HG02938 (cell line): ENCODE measurements at regions not wholly inside any gene's neighbourhood (a gene's known extent, or its start where the extent isn't known, plus 50 kb on each side); places are given as distances from the start of the nearest gene placed in this dataset.

ENCODE experiments used
- ATAC-seq: cut with Tn5 transposase; IDR thresholded peaks from one replicate; pipeline ENCODE4 v1.9.1; 2021; ENCODE audit warnings: mild to moderate bottlenecking, moderate library complexity; ENCODE audit not compliant: unreplicated experiment

- no peak for ATAC-seq
These were observed 380.3 kb upstream of the RSPO3 start for GRCh38 chr6:126738146-126738545.

GRCh38 chr6:126738641-126739040, 379.8 kb upstream of the RSPO3 start:
- ATAC-seq: no peak

DNA sequence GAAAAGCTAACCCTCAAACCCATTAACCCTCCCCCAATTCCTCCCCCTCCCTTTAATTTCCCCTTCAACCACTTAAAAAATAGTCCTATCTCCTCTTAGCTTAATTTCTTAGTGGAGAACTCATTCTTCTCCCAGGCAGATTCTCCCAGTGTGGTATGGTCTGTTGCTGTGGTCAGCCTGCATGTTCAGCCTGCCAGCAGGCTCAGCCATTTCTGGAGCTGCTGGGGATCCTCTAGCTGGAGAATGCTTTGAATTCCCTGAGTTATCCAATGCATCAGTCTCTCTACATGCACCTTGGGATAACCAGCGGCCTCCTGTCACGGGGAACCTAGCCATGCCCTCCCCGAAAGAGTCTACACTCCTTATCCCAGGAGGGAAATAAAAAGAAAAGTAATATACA, 375.4 kb upstream of the RSPO3 start:
- no peak for ATAC-seq

- ATAC-seq: no peak
These were observed 370.5 kb upstream of the RSPO3 start for GRCh38 chr6:126747728-126748540.

DNA sequence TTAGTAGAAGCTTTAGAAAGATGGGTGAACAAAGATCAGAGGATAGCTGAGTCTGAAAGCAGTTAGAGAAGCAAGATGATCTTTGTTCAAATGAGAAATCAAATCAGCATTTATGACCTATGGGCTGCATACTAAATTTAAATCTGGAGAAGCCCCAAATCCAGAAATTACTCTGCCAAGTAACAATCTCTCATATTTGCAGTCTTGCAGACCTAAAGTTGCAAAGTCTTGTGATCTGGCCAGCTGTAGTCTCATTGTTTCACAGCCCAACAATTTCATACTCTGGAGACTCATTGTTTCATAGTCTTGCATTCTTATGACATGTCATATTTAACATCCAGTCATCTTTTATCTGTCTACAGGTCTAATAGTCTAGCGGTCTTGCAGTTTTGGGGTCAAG, 364.9 kb upstream of the RSPO3 start:
- ATAC-seq: no peak

- ATAC-seq: no peak
These were observed 356.6 kb upstream of the RSPO3 start for GRCh38 chr6:126761854-126762253.

DNA sequence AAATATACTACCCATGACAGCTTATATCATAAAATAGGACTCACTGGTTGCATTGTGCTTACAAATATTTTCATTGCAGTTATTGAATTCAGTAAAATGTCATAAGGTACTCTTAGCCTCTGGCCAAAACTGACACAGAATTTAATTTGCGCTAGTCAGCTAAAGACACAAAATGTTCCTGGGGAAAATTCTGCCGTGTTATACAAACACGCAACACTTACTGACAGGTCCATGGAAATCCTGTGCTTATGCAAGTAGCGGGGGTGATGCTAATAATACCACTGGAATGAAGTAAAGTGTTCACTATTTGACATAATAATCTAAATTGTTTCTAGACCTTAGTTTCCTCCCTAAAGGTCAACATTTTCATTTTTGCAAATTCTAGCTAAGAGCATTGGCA, 354.4 kb upstream of the RSPO3 start:
- no peak for ATAC-seq

GRCh38 chr6:126764671-126765070, 353.8 kb upstream of the RSPO3 start:
- no peak for ATAC-seq

- ATAC-seq: no peak
These were observed 351.7 kb upstream of the RSPO3 start for GRCh38 chr6:126766820-126767219.

DNA sequence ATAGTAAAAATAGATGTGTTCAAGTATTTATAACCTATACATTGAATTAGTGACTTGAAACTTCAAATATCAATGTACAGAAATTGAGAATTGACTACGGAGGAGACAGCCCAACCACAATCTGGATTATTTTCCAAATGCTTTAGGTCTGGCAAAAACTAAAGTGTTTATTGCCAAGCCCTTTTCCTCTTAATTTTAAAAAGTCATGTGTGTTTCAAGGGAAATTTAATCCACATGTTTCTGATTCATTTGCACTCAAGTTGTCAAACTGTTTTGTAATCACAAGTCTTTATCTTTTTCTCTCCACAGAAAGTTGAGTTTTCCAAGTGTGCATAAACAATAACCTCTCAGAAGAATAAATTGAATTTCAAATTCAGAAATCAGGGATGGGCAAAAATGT, 350.8 kb upstream of the RSPO3 start:
- no peak for ATAC-seq

GRCh38 chr6:126770176-126770575, 348.3 kb upstream of the RSPO3 start:
- ATAC-seq: no peak

GRCh38 chr6:126773112-126773805, 345.2 kb upstream of the RSPO3 start:
- no peak for ATAC-seq

DNA sequence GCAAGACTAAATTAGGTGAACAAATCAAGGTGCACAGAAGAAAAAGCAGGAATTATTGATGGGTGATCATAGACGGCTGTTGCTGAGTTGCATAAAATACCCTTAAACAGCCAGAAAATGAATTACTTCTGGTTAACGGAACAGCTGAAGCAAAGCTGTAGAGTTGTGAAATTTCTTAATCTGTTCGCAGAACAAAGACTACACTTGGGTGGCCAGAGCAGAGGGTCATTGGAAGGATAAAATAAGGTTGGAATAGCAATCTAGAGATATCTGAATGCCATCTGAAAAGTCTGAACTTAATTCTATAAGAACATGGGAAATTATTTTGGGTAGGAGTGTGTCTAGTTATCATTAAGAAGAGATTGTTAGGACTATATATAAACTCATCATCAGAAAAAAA, 339.1 kb upstream of the RSPO3 start:
- ATAC-seq: no peak

- ATAC-seq: no peak
These were observed 336.9 kb upstream of the RSPO3 start for GRCh38 chr6:126781582-126781981.

- no peak for ATAC-seq
These were observed 334.2 kb upstream of the RSPO3 start for GRCh38 chr6:126784161-126784790.

- ATAC-seq: no peak
These were observed 332.2 kb upstream of the RSPO3 start for GRCh38 chr6:126786262-126786661.

GRCh38 chr6:126787635-126788034, 330.8 kb upstream of the RSPO3 start:
- no peak for ATAC-seq

GRCh38 chr6:126788861-126789365, 329.6 kb upstream of the RSPO3 start:
- no peak for ATAC-seq

- ATAC-seq: no peak
These were observed 326.0 kb upstream of the RSPO3 start for GRCh38 chr6:126792340-126793085.

DNA sequence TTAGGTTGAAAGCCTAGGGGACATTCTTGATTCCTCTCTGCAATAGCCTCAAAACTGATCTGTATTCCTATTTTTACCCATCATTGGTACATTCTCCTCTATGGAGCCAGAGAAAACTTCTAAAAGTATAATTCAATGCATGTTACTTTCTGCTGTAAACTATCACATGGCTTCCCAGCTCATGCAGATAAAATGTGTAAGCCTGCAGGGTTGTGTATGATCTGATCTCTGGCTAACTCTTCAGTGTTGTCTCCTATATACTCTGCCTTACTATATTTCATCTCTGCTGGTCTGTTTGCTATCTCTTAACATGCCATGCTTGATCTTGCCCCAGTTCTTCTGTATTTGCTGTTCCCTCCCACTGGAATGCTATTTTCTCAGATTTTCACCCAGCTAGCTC, 323.3 kb upstream of the RSPO3 start:
- no peak for ATAC-seq

GRCh38 chr6:126797981-126798380, 320.5 kb upstream of the RSPO3 start:
- ATAC-seq: no peak
